MCF 10A (cell line): ENCODE measurements at regions not wholly inside any gene's neighbourhood (a gene's known extent, or its start where the extent isn't known, plus 50 kb on each side); places are given as distances from the start of the nearest gene placed in this dataset.

Experiments
- BruUV-seq: library from RNA; stranded (reverse); fragments of 400-500 nt; replicated peaks from 2 replicates; lab custom pipeline; 2021; lab: Mats Ljungman, UMichigan
- CTCF ChIA-PET: fragments of 300-600 bp; sonication (Branson Sonifier 250); formaldehyde crosslinking; extraction: SDS; loops from one replicate; lab custom pipeline; 2021; ENCODE audit warnings: antibody characterized with exemption, inconsistent platforms; lab: Yijun Ruan, JAX
- POLR2A ChIA-PET: fragments of 300-600, 350-650 bp; sonication (Branson Sonifier 250); formaldehyde crosslinking; extraction: SDS; loops from one replicate; lab custom pipeline; 2020; ENCODE audit warnings: antibody characterized with exemption, inconsistent platforms; lab: Yijun Ruan, JAX
- DNase-seq: peaks from one replicate; pipeline ENCODE4 v3.0.0-alpha.2; 2018; ENCODE audit not compliant: unreplicated experiment
- H3K27ac Mint-ChIP-seq: one replicate; pipeline ENCODE4 v1.8.0; 2022; ENCODE audit warnings: mild to moderate bottlenecking, low read depth, mixed read lengths; ENCODE audit not compliant: unreplicated experiment
- H3K27me3 Mint-ChIP-seq: one replicate; pipeline ENCODE4 v1.8.0; 2022; ENCODE audit warnings: mixed read lengths; ENCODE audit not compliant: insufficient read depth, unreplicated experiment
- H3K36me3 Mint-ChIP-seq: one replicate; pipeline ENCODE4 v1.8.0; 2022; ENCODE audit warnings: mild to moderate bottlenecking, moderate library complexity, mixed read lengths; ENCODE audit not compliant: insufficient read depth, unreplicated experiment
- H3K4me1 Mint-ChIP-seq: one replicate; pipeline ENCODE4 v1.8.0; 2022; ENCODE audit warnings: mixed read lengths; ENCODE audit not compliant: insufficient read depth, unreplicated experiment
- H3K4me3 Mint-ChIP-seq: one replicate; pipeline ENCODE4 v1.8.0; 2022; ENCODE audit warnings: mild to moderate bottlenecking, moderate library complexity, mixed read lengths; ENCODE audit not compliant: unreplicated experiment
- H3K9me3 Mint-ChIP-seq: one replicate; pipeline ENCODE4 v1.8.0; 2022; ENCODE audit warnings: mixed read lengths; ENCODE audit not compliant: unreplicated experiment
- CTCF ChIP-seq: fragments of 200-600 bp; IDR thresholded peaks from one replicate; pipeline ENCODE4 v1.8.0; 2022; ENCODE audit warnings: antibody characterized with exemption, mild to moderate bottlenecking; ENCODE audit not compliant: unreplicated experiment
- intact Hi-C: fragments of 100-400 bp; cut with micrococcal nuclease; formaldehyde crosslinking; loops from 2 replicates; pipeline ENCODE4 v1.14.1; 2022

DNA sequence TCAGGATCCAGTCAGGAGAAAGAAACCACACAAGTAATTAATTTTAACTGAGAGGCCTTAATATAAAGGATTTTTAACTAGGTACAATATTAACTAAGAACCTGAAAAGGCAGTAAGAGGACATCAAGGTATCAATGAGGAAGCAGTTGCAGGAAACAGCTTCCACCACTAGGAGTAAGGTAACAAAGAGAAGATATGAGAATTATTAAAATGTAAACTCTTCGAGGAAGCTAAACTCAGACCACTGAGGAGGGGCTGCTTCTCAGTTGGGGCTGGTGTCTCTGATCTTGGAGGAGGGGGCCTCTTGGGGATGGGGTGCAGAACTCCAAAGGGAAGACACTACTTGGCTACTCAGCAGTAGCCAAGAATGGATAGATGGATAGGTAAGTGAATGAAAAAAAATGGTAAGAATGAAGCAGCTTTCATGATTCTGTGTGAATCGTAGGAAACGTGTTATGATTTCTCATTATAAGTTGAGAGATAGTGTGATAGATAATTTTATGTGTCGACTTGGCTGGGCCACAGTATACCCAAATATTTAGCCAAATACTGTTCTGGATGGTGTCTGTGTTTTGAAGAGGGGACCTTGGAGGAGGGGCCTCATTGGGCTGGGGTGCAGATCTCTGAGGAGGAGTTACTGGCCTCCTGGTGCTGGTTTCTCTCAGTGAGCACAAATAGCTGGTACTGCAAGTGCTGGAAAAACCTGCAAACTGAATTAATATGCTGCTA lies 547.7 kb upstream of the LRRTM1 start:
- Mint-ChIP-seq H3K4me3 (no peak overlapping the region), H3K27ac (no peak overlapping the region), H3K4me1 (no peaks in the 10 kb centered on the region), H3K36me3 (no peaks in the 10 kb centered on the region), H3K27me3 (no peaks in the 10 kb centered on the region), H3K9me3 (no peaks in the 10 kb centered on the region)
- ChIA-PET POLR2A (interaction anchor here (0.6 kb wide), 1 partner anchor 23 kb away, joined by 3 read pairs; no protein-coding TSS in a partner anchor), CTCF (interaction anchor here (0.6 to 0.7 kb wide), 2 partner anchors 10 to 636 kb away, joined by 3 to 4 read pairs; no protein-coding TSS in a partner anchor)
- TF ChIP-seq CTCF, result no peak
- no peak for DNase-seq
- intact Hi-C loops, result no loop called here
- no TSS peak for BruUV-seq

DNA sequence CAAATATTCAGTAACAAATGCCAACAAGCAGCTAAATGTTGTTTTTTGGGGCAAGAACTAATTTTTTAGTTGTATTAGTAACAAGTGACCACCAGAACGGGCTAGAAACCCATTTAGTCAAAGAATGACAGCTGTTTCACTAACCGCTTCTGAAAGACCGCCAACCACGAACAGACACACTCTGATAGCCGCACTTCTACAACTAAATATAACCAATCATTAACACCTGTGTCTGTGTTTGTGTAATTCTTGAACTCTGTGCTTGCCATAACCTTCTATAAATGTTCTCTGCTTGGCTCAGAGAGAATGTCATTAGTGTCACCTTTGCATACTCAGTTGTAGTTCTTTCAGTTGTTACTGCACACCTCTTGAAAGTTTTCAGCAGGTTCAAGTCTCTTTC lies 526.3 kb upstream of the LRRTM1 start:
- BruUV-seq, result no TSS peak

GRCh38 chr2:80822999-80823398 lies 518.4 kb upstream of the LRRTM1 start:
- intact Hi-C loops, result no loop called here
- ChIA-PET POLR2A (interaction anchor here (0.6 kb wide), 1 partner anchor 267 kb away, joined by 3 read pairs; no protein-coding TSS in a partner anchor), CTCF (no interaction called here)
- no TSS peak for BruUV-seq
- Mint-ChIP-seq H3K36me3 (no peaks in the 10 kb centered on the region), H3K27me3 (no peaks in the 10 kb centered on the region), H3K4me3 (no peak overlapping the region), H3K27ac (no peak overlapping the region), H3K4me1 (no peaks in the 10 kb centered on the region), H3K9me3 (no peaks in the 10 kb centered on the region)
- TF ChIP-seq CTCF, result no peak
- no peak for DNase-seq

More for the DNA sequence above, 526.3 kb upstream of the LRRTM1 start:
- POLR2A ChIA-PET, result no interaction called here
- Mint-ChIP-seq H3K4me3 (no peak overlapping the region), H3K27ac (no peak overlapping the region), H3K9me3 (no peaks in the 10 kb centered on the region), H3K36me3 (no peaks in the 10 kb centered on the region), H3K4me1 (peaks cover 6% of the 10 kb centered on the region), H3K27me3 (no peaks in the 10 kb centered on the region)
- intact Hi-C loops, result no loop called here
- no peak for TF ChIP-seq CTCF
- DNase-seq, result no peak
- CTCF ChIA-PET, result no interaction called here

GRCh38 chr2:80815259-80815658 lies 510.7 kb upstream of the LRRTM1 start:
- no peaks in the 10 kb centered on the region for H3K4me1 Mint-ChIP-seq
- intact Hi-C loops, result no loop called here
- no peak for DNase-seq
- POLR2A ChIA-PET, result interaction anchor here (0.8 kb wide), 1 partner anchor 12 kb away, joined by 4 read pairs; no protein-coding TSS in a partner anchor
- CTCF ChIA-PET, result interaction anchor here (0.7 kb wide), 1 partner anchor 445 kb away, joined by 3 read pairs; no protein-coding TSS in a partner anchor
- no peak overlapping the region for H3K27ac Mint-ChIP-seq
- no peaks in the 10 kb centered on the region for H3K27me3 Mint-ChIP-seq
- H3K4me3 Mint-ChIP-seq, result no peak overlapping the region
- peaks cover 9% of the 10 kb centered on the region for H3K9me3 Mint-ChIP-seq
- no TSS peak for BruUV-seq
- TF ChIP-seq CTCF, result no peak
- no peaks in the 10 kb centered on the region for H3K36me3 Mint-ChIP-seq
